A549 (cell line): ENCODE measurements at regions not wholly inside any gene's neighbourhood (a gene's known extent, or its start where the extent isn't known, plus 50 kb on each side); places are given as distances from the start of the nearest gene placed in this dataset.

Experiments used
- CEBPB ChIP-seq, 2 experiments: fragments of >200 bp in 1 of 2; sonication (Bioruptor Twin) in 1 of 2; formaldehyde crosslinking in 1 of 2; IDR thresholded peaks; 2 replicates each; pipeline ENCODE4 v1.6.1; 2012 to 2016
- CHD2 ChIP-seq: fragments of 150-350 bp; IDR thresholded peaks from 2 replicates; pipeline ENCODE4 v1.6.1; 2014; ENCODE audit warnings: low read length; ENCODE audit not compliant: partially characterized antibody
- EP300 ChIP-seq, 2 experiments: fragments of >200 bp; sonication (Bioruptor Twin); formaldehyde crosslinking; IDR thresholded peaks; 2 replicates in 1 of 2; 3 replicates in 1 of 2; pipeline ENCODE4 v1.6.1; 2016 to 2017
- ESRRA ChIP-seq: fragments of 150-350 bp; IDR thresholded peaks from 2 replicates; pipeline ENCODE4 v1.6.1; 2014; ENCODE audit warnings: mild to moderate bottlenecking, low read length, borderline replicate concordance
- KDM5A ChIP-seq: fragments of 200-600 bp; sonication (generic); IDR thresholded peaks from 2 replicates; pipeline ENCODE4 v1.6.1; 2016; ENCODE audit warnings: antibody characterized with exemption, mild to moderate bottlenecking
- MAFK ChIP-seq: fragments of 450-650 bp; IDR thresholded peaks from 2 replicates; pipeline ENCODE4 v1.6.1; 2014; ENCODE audit not compliant: partially characterized antibody
- NPAS2 ChIP-seq: fragments of 250-450 bp; sonication (Bioruptor Pico); IDR thresholded peaks from 2 replicates; pipeline ENCODE4 v1.8.0; 2022; ENCODE audit warnings: mild to moderate bottlenecking, moderate library complexity, borderline replicate concordance
- POLR2A ChIP-seq: IDR thresholded peaks from 2 replicates; pipeline ENCODE4 v1.6.1; 2012; ENCODE audit warnings: mild to moderate bottlenecking, low read length
- RAD21 ChIP-seq, 2 experiments: fragments of >200 bp in 1 of 2; sonication (Bioruptor Twin) in 1 of 2; formaldehyde crosslinking in 1 of 2; IDR thresholded peaks in 1 of 2; conservative IDR thresholded peaks in 1 of 2; 2 replicates in 1 of 2; 3 replicates in 1 of 2; pipeline ENCODE4 v1.6.1; 2012 to 2018; ENCODE audit warnings: inconsistent platforms in 1 of 2
- TF ChIP-seq, protein P1 (sequence below): fragments of >200 bp; sonication (Bioruptor Twin); formaldehyde crosslinking; IDR thresholded peaks from 3 replicates; pipeline ENCODE4 v1.5.1; 2016
- TF ChIP-seq, protein P2 (sequence below): fragments of 200-600 bp; sonication (generic); IDR thresholded peaks from 2 replicates; pipeline ENCODE4 v1.6.1; 2016; ENCODE audit warnings: antibody characterized with exemption, mild to moderate bottlenecking, moderate library complexity
- TF ChIP-seq, protein P3 (sequence below): fragments of 450-650 bp; IDR thresholded peaks from 2 replicates; pipeline ENCODE4 v1.6.1; 2014; ENCODE audit warnings: antibody characterized with exemption

DNA sequence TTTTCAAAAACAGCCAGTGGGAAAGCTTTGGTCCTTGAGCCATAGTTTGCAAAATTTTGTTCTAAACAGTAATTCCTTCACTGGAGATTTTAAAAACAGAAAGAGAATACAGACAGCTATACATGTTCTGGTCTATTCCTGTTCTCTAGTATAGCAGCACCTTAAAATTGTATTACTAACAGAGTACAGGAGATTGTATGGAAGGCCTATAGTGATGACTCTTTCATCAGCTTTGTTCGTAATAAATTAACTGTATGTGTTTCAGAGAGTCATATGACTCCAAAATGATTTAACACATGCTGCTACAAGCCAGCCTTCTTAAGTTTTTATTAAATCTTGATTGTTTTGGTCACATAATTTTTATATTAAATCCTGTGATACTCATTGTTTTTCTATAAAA lies 1124.6 kb upstream of the FAM98A start:
- TF ChIP-seq KDM5A, result no peak
- TF ChIP-seq, protein P1, sequence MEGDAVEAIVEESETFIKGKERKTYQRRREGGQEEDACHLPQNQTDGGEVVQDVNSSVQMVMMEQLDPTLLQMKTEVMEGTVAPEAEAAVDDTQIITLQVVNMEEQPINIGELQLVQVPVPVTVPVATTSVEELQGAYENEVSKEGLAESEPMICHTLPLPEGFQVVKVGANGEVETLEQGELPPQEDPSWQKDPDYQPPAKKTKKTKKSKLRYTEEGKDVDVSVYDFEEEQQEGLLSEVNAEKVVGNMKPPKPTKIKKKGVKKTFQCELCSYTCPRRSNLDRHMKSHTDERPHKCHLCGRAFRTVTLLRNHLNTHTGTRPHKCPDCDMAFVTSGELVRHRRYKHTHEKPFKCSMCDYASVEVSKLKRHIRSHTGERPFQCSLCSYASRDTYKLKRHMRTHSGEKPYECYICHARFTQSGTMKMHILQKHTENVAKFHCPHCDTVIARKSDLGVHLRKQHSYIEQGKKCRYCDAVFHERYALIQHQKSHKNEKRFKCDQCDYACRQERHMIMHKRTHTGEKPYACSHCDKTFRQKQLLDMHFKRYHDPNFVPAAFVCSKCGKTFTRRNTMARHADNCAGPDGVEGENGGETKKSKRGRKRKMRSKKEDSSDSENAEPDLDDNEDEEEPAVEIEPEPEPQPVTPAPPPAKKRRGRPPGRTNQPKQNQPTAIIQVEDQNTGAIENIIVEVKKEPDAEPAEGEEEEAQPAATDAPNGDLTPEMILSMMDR, result no peak
- TF ChIP-seq, protein P2, sequence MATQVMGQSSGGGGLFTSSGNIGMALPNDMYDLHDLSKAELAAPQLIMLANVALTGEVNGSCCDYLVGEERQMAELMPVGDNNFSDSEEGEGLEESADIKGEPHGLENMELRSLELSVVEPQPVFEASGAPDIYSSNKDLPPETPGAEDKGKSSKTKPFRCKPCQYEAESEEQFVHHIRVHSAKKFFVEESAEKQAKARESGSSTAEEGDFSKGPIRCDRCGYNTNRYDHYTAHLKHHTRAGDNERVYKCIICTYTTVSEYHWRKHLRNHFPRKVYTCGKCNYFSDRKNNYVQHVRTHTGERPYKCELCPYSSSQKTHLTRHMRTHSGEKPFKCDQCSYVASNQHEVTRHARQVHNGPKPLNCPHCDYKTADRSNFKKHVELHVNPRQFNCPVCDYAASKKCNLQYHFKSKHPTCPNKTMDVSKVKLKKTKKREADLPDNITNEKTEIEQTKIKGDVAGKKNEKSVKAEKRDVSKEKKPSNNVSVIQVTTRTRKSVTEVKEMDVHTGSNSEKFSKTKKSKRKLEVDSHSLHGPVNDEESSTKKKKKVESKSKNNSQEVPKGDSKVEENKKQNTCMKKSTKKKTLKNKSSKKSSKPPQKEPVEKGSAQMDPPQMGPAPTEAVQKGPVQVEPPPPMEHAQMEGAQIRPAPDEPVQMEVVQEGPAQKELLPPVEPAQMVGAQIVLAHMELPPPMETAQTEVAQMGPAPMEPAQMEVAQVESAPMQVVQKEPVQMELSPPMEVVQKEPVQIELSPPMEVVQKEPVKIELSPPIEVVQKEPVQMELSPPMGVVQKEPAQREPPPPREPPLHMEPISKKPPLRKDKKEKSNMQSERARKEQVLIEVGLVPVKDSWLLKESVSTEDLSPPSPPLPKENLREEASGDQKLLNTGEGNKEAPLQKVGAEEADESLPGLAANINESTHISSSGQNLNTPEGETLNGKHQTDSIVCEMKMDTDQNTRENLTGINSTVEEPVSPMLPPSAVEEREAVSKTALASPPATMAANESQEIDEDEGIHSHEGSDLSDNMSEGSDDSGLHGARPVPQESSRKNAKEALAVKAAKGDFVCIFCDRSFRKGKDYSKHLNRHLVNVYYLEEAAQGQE, result no peak
- TF ChIP-seq POLR2A, result no peak
- TF ChIP-seq CHD2, result no peak
- no peak for TF ChIP-seq EP300 (IDR thresholded peaks at IDR 0.05)
- no peak for TF ChIP-seq MAFK
- no peak for TF ChIP-seq RAD21 (conservative IDR thresholded peaks at IDR 0.05 in 1 of 2, IDR thresholded peaks at IDR 0.05 in 1 of 2)
- TF ChIP-seq, protein P3, sequence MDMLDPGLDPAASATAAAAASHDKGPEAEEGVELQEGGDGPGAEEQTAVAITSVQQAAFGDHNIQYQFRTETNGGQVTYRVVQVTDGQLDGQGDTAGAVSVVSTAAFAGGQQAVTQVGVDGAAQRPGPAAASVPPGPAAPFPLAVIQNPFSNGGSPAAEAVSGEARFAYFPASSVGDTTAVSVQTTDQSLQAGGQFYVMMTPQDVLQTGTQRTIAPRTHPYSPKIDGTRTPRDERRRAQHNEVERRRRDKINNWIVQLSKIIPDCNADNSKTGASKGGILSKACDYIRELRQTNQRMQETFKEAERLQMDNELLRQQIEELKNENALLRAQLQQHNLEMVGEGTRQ, result no peak
- TF ChIP-seq CEBPB (IDR thresholded peaks at IDR 0.05), result no peak
- TF ChIP-seq NPAS2 (CRISPR knock-in tag), result no peak
- TF ChIP-seq ESRRA, result no peak
